HG03460 (cell line): ENCODE measurements at regions not wholly inside any gene's neighbourhood (a gene's known extent, or its start where the extent isn't known, plus 50 kb on each side); places are given as distances from the start of the nearest gene placed in this dataset.
"Not testable (repeated sequence)": the region's sequence is repeated elsewhere in the genome, so short reads cannot be mapped to it uniquely, and the experiment has no call there.

Experiments used
- ATAC-seq: cut with Tn5 transposase; IDR thresholded peaks from one replicate; pipeline ENCODE4 v1.9.1; 2021; ENCODE audit not compliant: unreplicated experiment

DNA sequence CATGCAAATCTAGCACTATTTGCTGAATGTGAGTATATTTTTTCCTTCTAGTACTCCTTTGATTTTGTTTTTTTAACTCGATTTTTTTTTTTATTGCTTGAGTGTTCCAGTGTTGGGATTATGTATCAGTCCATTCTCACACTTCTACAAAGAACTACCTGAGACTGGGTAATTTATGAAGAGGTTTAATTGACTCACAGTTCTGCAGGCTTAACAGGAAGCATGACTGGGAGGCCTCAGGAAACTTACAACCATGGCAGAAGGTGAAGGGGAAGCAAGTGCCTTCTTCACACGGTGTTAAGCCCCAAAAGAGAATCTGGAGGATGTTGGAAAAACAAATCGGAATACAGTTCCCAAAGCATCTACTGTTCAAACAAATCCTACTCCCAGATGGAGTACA, 69.1 kb downstream of the ZNF518B start:
- ATAC-seq, result not testable (repeated sequence)

DNA sequence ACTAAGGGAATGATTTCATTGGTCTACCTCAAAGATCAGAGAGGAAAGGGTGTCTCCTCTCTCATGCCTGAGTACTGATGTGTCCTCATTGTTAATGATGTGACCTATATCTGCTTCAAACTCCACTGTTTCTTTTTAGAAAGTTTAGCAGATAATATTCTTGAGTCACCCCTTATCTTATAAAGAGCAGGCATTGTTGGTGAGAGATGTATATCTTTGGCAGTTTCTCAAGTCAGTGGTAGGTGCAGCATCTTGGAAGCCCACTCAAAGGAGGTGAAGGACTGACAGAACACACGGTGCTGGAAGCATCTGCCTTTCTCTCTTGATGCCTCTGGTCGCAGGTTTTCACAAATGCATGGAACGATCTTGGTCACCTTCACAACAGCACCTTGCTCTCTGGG, 71.2 kb downstream of the ZNF518B start:
- ATAC-seq, result no peak

DNA sequence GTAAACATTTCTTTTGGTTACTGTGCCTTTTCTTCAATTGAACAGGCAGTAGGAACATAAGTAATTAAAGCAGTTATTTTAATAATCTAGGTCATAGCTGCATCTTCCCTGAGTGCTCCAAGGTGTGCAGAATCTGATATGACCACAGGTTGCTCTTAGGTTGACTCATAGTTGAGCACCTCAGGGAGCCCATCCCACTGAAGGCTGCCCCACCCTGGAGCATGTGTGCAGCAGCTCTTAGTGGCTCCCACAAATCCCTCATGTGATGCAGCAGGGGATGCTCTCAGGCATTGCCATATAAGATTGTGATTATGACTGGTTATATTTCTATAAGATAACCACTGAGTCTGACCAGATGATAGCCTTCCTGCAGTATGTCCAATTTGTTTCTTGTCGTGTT, 72.3 kb downstream of the ZNF518B start:
- no peak for ATAC-seq

DNA sequence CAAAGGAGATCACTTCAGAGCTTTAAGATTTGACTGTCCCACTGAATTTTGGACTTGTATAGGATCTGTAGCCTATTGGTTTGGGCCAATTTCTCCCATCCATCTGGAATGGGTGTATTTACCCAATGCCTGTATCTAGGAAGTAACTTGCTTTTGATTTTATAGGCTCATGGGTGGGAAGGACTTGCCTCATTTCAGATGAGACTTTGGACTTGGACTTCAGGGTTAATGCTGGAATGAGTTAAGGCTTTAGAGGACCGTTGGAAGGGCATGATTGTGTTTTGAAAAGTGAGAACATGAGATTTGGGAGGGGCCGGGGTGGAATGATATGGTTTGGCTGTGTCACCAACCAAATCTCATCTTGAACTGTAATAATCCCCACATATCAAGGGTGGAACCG, 73.8 kb downstream of the ZNF518B start:
- no peak for ATAC-seq

DNA sequence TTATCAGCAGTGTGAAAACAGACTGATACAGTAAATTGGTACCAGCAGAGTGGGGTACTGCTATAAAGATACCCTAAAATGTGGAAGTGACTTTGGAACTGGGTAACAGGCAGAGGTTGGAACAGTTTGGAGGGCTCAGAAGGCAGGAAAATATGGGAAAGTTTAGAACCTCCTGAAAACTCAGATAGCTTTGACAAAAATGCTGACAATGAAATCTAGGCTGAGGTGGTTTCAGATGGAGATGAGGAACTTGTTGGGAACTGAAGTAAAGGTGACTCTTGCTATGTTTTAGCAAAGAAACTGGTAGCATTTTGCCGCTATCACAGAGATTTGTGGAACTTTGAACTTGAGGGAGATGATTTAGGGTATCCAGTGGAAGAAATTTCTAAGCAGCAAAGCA, 75.1 kb downstream of the ZNF518B start:
- ATAC-seq, result not testable (repeated sequence)

DNA sequence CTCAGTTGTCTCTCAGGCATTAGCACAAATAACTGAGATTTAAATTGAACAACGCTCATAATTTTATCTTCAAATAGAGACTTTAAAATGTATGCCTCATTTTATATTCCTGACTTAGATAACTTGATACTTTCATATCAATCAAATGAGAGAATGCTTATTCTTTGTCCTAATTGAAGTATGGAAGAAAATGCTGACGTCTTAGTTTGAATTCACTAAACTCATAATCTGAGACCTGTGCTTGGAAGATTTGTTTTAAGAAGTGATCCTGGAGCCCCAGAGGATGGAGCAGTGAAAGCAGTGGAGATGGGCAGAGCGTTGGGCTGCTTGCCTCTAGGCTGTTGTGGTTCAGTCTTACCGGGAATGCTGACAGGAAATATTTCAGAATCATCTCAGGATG, 76.1 kb downstream of the ZNF518B start:
- ATAC-seq, result no peak

DNA sequence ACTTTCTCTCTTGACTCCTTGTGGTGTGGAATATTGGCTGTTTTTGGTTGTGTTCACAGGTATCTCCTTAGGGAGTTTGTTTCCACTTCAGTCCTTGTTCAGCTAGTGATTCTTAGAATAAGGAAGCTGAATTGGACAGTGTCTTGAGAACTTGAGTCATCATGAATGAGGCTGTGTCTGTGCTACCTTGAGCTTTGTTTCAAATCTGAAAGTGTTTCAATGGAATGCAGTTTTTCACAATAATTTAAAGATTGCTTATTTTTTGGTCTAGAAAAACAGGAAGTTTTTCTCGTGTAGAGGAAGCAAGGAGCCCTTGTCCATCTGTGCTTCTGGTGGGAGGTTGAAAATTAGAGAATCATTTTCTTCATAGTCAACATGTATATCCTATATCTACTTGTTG, 76.5 kb downstream of the ZNF518B start:
- ATAC-seq, result no peak

DNA sequence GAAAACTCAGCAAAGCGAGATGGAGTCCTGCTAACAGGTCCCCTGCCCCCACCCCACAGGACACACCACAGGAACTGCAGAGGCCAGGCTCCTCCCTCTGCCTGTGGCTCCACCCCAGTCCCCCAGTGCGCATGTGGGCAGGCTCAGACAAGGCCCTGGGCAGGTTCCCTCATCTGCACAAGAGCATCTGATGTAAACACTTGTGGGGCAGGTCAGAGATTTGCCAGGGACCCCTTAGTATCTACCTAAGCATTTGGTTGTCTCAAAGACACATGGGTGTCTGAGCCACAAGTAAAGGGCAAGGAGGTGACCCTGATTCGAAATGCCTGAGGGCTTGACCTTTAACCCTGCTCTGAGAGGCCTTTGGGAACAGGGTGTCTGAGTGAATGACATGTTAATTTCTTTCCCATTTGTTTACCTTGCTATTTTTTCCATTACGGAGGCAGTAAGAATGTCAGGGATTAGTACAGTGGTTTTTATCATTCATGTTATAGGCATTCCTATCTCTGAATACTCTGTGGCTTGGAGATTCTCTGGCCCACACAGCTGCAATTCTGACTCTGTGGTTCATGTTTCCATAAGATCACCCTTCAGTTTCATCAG, 85.3 kb downstream of the ZNF518B start:
- no peak for ATAC-seq

DNA sequence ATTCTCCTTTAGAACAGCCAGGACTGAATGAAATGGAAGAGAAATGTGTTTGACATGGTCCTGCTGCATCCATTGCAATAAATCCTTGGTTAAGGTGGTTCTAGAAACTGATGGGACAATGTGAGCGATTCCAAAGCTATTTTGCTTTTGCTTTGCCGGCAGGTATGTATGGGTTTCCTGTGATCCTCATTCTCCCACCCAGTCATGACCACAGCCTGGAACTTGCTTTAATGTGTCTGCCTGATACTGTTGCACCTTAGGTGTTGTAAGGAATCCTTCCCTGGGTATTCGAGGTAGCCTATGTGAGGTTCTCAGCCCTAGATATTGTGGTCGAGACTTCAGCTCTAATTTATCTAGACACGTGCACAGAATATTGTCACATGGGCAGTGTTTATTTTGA, 86.1 kb downstream of the ZNF518B start:
- no peak for ATAC-seq

DNA sequence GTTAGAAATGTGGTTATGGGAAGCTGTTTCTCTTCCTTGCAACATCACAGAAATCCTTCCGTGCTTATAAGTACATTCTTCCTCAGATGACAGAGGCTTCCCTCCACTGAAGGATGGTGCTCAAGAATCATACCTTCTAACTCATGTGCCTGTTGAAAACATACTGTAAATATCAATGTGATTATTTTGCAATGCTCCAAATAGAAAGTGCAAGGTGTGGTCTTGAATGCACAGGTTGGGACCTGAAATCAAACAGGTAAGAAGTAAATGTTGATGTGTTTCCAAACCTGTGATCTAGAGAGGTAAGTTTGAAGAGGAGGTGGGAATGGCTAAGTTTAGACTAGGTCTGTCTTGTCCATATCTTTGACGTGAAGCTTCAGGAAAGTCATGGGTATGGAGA, 87.7 kb downstream of the ZNF518B start:
- ATAC-seq, result no peak

DNA sequence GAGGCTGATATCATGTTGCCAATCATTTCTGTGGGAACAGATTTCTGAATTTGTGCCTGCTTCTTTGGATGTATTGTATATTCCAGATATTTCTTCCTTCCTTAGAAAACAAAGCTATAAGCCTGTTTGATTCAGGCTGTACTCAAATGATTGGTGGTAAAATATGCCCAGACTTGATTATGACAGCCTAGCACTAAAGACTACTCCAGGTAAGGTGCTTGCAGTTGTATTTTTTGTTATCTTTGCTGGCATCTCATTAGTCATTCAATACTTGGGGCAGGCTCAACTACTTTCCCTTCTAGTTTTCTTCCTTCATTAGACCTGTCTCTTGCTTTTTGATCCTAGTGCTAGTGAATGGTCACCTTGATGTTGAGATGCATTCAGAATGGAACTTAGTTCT, 90.6 kb downstream of the ZNF518B start:
- no peak for ATAC-seq

DNA sequence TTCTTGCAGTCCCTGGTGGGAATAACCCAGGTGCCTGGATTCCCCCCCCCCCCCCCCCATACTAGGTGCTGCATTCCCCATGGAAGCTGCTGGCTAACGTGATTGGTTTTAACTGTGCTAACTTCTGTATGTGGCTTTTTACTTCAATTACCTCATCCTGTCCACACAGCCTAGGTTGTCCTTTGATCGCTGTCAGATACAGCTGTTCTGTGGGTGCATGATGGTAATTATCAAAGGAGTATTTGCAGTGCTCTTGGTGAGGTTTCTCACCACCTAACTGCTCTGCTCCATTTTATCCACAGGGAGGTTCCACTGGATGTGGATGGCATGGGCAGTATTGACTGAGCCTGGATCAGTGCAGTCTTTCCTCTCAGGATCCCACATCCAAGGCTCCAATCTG, 93.0 kb downstream of the ZNF518B start:
- no peak for ATAC-seq

DNA sequence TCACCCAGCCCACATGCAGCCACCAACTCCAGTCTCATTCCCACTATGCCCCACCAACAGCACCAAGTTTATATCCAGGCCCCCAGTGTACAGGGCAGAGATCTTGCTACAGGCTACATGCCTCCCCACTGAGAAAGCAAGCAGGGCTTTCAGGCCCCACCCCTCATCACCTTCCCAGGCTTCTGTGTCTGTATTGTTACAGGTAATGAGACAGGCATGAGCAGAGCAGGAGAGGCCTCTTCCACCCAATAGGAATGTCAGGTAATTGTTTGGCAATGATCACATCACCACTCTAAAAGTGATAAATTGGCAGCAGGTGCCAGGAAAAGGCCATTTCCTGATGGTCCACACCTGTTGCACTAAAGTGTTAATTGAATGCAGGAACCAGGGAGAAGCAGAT, 102.5 kb downstream of the ZNF518B start:
- no peak for ATAC-seq

DNA sequence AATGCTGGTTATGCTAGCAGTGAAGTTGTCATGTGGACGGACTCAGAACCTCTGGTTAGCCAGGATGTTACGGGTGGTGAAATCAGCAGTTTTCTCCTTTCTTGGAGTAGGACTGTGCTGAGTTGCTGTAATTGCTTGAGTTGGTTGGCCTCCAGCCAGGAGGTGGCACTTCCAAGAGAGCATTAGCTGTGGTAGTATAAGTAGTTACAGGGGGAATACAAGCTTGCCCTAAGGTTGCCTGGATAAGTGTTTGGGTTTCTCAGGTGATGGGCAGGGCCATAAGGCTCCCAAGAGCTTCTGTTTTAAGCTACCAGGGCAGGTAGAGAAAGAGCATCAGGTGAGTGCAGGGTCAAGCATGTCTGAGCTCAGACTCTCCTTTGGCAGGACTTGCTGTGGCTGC, 103.0 kb downstream of the ZNF518B start:
- ATAC-seq, result no peak

DNA sequence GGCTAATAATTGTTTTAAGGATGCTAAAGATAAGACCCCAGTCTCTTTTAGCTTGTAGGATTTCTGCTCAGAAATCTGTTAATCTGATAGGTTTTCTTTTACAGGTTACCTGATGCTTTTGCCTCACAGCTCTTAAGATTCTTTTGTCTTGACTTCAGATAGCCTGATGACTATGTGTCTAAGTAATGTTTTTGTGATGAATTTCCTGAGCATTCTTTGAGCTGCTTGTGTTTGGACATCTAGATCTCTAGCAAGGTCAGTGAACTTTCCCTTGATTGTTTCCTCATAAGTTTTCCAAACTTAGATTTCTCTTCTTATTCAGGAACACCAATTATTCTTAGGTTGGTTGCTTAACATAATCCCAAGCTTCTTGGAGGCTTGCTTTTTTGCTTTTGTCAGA, 104.1 kb downstream of the ZNF518B start:
- no peak for ATAC-seq

DNA sequence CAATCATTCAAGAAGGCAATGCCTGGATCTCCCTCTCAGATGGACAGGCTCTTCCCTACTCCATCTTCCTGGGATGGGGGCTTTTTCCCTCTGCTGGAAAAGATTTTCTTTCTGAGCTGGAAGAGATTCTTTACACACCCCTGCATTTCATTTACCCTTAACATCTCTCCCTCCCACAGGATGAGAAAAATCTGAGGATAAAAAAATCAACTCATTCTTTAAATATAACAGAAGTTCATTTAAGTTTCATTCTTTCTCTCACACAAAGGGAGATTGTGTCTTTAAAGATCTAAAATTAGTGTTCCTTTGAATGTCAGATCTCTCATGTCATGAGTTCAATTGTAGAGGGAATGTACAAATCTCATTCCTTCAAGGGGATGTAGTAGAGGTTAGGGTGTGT, 109.0 kb downstream of the ZNF518B start:
- ATAC-seq, result no peak

DNA sequence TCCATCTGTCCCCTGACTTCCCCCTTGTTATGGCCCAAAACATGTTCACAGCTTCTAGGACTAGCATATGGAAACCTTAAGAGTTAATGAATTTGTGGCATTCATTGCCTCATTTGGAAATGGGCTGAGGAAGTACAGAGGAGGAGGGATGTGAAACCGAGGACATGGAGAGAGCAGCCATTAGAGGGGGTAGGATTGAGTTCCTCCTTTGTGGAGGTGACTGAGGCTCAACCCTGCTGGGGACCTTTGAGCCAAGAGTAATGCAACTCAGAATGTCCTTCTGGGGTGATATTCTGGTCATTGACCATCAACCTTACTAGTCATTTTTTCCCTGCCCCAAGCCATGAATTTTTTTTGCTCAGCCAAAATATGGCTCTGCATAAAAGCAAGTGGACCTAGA, 109.4 kb downstream of the ZNF518B start:
- ATAC-seq, result no peak

DNA sequence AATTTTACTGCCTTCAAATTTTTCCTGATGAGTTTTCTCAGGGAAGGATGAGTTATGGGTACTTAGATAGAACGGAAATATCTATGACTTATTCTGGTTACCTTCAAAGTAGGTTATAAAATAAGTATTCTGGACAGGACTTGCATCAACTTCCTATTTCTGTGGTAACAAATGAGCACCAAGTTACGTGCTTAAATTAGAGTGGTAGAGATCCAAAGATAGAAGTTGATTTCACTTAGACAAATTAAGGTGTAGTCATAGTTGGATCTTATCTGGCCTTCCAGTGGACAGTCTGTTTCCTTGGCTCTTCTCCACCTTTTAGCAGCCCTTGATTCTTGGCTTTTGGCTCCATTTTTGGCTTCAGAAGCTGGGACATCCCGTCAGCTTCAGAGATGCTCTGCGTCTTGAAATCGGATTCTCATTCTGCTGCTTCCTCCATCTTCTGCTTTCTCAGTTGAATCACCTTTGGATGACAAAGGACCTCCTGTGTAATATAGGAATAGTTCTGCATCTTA, 109.9 kb downstream of the ZNF518B start:
- ATAC-seq, result no peak

DNA sequence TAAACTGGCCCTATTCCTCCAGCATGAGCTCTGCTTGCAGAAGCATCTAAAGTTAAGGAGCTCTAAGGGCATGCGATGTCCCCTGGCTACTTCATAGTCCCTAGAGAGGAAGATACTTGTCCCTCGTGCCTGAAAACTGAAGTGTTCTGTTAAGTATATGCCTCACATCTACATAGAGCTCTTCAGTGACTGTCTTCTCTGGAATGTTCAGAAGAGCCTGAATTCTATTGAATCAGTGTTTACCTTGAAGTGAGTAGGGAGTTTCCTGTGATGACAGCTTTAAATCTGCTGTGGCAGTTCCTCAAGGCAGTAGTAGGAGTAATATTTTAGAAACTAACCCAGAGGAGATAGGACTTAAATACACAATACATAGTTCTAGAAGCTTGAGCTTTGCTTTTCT, 111.2 kb downstream of the ZNF518B start:
- no peak for ATAC-seq

DNA sequence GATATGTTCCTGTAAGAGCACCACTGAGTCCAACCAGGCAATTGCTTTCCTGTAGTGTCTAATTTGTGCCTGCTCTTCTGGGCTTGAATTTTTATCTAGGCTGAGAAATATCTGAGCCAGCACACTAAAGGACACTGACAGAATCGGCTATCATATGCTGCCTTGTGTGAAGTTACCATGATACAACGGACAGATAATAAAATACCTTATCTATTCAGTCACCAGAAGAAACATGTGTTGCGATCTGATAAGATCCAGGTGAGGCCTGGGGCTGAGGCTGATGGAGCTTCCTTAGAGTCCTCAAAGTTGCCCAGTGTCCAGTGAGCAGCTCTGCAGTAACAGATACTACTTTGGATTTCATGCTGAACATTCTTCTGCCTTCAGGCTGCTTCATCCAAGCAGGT, 111.8 kb downstream of the ZNF518B start:
- no peak for ATAC-seq

DNA sequence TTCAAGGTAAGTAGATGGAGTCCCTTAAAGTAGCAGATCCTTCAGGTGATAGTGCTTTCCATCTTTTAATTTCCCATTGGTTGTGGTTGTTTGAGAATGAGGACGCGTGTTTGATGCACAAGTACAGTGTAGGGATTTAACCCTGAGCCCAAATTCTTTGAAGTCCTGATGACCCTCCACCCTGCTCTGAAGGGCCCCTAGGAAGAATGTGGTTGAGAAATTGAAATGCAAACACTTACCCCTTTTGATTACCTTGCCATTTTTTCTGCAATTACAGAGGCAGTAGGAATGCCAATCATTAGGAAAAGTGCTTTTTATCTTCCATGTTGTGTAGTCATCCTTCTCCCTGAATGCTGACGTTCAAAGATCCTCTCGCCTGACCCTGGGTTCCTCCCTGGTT, 112.4 kb downstream of the ZNF518B start:
- no peak for ATAC-seq

DNA sequence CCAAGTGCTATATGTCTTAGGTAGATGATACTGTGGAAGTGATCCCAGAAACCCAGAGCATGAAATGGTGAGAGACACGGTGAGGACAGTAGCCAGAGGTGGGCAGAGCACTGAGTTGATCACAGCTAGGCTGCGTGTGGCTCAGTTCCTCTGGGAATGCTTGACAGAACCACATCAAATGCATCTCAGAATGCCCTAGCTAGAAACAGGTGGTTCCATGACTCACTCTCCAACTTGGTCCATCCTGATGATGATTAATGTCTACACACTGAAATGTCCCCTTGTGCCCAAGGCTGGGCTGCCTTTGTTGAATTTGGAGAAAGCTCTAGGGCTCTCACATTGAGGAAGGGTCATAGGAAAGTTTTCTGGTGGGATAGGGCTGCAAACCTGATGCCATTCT, 113.6 kb downstream of the ZNF518B start:
- ATAC-seq, result no peak

DNA sequence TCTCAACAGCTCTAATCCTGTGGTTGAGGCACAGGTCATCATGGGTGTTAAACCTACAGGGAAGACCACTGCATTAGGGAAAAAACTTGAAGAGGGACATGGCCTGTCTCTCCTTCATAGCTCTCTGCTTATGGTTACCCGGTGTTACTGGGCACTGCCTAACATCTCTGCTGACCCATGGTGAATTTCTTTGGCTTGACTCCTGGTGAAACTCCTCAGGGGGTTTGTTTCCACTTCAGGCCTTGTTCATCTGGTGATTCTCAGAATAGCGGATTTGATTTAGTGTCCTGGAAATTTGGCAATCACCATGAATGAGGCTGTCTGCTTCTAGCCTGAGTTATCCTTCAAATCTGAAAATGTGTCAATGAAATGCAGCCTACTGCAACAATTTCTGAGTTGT, 114.4 kb downstream of the ZNF518B start:
- no peak for ATAC-seq

DNA sequence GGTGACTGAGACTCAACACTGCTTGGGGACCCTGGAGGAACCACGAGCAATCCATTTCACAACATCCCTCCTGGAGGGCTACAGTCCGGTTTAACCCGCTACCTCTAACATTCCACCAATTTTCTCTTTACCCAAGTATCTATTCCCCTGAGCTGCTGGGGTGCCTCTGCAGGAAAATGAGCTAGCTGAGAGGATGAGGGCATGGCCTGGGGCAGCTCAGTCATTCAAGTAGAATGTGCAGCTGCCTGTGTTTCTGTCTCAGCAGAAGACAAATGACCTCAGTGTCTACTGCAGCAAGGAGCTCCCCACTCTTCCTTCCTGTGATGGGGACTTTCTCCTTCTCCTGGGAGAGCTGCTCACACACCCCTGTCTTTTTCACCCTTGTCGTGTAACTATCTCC, 120.8 kb downstream of the ZNF518B start:
- ATAC-seq, result no peak
